ENCODE measurements at regions not wholly inside any gene's neighbourhood (a gene's known extent, or its start where the extent isn't known, plus 50 kb on each side); places are given as distances from the start of the nearest gene placed in this dataset.

- TF ChIP-seq CTCF (conservative IDR thresholded peaks at IDR 0.05; ENCODE audit: low read length), result no peak
- no peak for TF ChIP-seq EZH2phosphoT487 (IDR thresholded peaks at IDR 0.05; ENCODE audit: borderline replicate concordance)
Measured at GRCh38 chr9:117882171-117882570, 178.0 kb downstream of the TLR4 start.
